Gastroesophageal sphincter (tissue), 3 donors: ENCODE measurements at regions not wholly inside any gene's neighbourhood (a gene's known extent, or its start where the extent isn't known, plus 50 kb on each side); places are given as distances from the start of the nearest gene placed in this dataset.

ENCODE experiments used
- CTCF ChIP-seq, 4 experiments: fragments of 200-600 bp in 2 of 4; fragments of 450-650 bp in 2 of 4; sonication (generic) in 1 of 4; IDR thresholded peaks; one replicate each; pipeline ENCODE4 v1.5.1; 2017 to 2019; ENCODE audit warnings: antibody characterized with exemption in 4 of 4, mild to moderate bottlenecking in 2 of 4, moderate library complexity in 2 of 4
- EP300 ChIP-seq: sonication (generic); formaldehyde crosslinking; IDR thresholded peaks from one replicate; pipeline ENCODE4 v1.6.1; 2017; ENCODE audit warnings: antibody characterized with exemption, mild to moderate bottlenecking
- POLR2A ChIP-seq, 2 donors: fragments of 450-650 bp; IDR thresholded peaks; one replicate each; pipeline ENCODE4 v1.6.1; 2017; ENCODE audit warnings: antibody characterized with exemption in 2 of 2, mild to moderate bottlenecking in 2 of 2, moderate library complexity in 1 of 2

GRCh38 chr17:72523491-72523890 is 402.7 kb downstream of the SOX9 start:
- TF ChIP-seq CTCF (IDR thresholded peaks at IDR 0.05) (no peak), EP300 (no peak), POLR2A (IDR thresholded peaks at IDR 0.05) (no peak)
